GM21786 (cell line): ENCODE measurements at regions not wholly inside any gene's neighbourhood (a gene's known extent, or its start where the extent isn't known, plus 50 kb on each side); places are given as distances from the start of the nearest gene placed in this dataset.

Source experiments
- ATAC-seq: cut with Tn5 transposase; IDR thresholded peaks from one replicate; pipeline ENCODE4 v1.9.1; 2021; ENCODE audit not compliant: unreplicated experiment

DNA sequence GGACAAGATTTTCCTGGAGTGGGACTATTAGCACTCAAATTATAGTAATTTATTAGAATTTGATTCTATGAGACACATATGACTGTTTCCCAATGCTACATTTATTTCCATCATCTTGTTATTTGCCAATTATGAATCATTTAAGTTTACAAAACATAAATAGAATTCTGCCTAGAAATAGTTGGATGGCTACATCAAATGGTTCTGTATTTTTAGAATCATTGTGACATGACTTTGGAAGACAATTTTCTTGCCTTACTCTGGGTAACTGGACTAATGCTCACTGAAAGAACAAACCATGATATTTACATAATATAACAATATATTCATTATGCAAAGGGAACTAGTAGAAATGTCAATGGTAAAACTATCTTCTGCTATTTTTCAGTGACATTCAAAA is 173.5 kb downstream of the ZIC1 start:
- ATAC-seq = no peak

DNA sequence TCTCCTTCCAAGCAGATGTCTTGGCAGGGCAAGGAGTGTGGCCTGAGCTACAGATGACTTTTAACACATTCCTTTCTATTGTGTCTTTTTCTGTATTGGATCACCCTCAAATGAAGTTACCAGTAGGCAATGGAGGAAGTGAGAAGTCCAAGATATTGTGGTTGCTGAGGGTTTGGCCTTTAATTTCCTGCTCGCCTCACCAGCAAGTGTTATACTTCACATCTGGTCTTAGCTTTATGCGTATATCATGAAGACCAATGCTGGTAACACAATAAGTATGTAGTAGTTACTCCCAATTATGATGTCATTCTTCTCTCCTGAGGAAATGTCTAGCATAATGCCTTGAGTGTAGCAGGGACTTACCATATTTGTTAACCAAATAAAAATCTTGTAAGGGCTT is 179.9 kb downstream of the ZIC1 start:
- ATAC-seq = no peak

DNA sequence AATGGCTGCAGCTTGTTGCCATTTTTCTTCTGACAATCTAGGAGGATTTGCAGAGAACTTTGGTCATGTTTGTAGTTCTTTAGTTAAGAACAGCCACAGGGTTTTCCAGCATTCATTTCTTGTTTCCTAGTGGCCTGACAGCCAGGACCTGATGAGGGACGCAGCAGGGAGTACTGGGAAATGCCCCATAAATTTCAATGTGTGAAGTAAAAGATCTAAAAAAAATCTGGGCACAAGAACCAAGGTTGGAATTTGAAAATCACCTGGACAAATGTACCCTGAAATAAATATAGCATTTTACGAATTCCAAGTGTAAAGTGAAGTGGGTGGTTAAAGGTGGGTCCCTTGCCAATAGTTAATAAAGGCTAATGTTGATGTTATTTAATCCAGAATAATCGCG is 195.0 kb downstream of the ZIC1 start:
- ATAC-seq = no peak

DNA sequence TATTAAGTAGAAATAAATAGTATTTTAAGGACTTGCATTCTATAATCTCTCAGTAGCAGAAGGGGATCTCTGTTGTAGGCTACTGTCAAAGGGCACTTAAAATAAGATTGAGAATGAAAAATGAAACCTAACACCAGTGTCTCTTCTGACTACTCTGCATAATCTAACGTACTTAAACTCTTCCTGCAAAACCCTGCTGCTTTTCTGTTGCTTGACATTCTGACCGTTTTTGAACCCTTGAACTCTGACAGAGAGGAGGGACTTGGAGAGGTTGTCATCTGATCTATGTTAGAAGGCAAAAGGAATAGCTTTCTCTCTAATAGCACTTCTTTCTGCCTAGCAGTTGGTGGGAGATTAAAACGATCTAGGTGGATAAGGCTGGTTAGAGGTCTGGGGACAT is 204.6 kb downstream of the ZIC1 start:
- peak; percentile 83 for ATAC-seq

DNA sequence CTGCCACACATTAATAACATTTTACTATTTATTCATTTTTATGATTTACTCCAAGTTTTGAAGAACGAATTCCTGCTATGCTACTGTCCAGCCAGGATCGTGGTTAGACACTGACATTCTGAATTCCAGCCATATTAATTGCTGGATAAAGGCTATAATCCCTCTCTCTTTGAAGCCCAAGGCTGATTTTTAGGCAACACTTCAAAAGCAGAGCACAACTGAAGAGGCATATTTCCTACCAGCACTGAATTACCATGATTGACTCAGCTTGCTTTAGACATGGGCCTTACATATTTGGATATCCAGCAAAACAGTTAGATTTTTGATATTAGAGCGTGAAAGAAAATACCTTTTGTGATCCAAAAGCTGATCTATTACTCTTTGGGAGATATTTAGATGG is 205.0 kb downstream of the ZIC1 start:
- ATAC-seq = no peak

DNA sequence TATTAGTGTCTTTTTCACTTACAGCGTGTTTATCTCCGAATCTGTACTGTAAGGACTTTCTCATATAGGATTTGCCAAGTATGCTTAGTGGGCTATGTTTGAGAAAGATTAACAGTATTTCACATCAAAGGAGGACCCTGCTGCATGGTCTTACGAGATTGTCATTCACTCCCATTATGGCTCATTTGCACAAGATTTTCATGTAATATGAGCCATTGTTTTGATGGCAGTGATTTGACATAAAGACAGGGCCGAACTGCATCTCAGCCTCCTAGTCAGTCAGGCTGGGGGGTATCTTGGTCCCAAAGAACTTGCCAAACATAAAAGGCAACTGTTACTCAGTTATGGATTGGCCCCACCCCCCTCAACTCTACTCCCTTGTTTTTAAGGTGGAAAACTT is 205.9 kb downstream of the ZIC1 start:
- no peak for ATAC-seq

DNA sequence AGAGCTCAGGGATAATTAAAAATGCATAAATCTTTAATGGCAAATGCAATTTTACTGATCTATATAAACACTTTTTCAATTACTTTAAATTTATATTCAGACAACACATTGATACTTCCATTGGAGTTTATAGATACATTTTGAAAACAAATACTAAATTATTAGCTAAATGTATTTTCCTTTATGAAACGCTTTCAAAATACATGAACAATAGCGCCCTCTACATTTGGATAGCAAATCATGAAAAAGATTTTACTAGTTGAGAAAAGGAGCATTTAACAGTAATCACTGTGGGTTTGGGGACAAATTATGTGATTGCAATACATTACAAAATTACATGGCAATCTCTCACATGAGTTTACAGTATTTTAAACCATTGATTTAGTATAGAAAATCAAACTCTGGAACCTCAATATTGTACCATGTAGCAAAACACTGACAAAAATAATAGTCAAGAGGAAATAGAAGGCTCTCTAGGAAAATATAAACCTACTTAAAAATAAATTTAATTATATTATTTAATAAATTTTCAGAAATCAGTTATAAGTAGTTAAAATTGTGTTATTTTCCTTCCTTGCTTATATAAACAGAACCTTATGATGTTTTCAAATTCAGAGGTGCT is 207.9 kb downstream of the ZIC1 start:
- ATAC-seq = no peak

DNA sequence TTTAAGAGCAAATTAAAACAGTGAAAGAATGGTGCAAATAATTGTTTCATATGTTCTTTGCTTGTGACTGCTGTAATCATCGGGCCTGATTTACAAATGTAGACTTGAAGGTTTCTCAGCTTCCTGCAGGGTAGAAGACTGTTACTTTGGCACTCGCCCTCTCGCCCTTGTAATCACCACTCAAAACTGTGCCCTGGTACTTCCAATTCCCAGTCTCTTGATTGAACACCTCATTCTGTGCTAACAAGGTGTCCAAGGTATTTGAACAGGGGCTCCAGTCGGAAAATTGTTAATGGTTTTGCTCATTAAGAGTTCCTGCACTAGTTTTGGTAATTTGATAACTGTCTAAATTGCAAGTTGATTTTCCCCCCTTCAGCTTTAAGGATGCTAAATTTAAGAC is 209.5 kb downstream of the ZIC1 start:
- ATAC-seq = no peak

DNA sequence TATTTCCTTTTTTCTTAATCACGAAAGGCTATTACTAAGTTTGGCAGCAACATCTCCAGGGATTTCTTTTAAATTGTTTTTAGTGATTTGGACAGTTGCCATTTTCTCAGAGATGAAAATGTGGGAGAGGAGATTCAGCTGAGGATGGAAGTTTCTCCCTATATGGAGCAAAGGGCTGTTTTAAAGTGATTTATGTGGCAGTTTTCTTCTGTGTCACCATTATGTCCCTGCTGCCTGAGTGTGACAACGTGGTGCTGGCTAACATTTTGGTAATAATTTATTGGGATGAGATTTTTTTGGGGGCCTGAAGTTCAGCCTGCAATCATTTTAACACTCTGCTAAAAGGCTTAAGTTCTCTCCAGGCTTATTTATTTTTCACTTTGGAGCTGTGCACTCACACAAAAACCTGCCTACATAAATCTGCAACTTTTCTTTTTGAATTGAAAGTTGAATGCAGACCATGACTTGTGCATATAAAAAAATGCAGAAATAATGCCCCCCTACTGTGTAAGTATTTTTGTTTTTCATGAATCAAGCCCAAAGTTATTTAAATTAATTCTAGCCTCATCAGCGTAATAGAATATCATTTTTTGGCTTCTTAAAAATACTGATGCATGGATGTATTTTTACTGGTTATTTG is 210.9 kb downstream of the ZIC1 start:
- no peak for ATAC-seq

DNA sequence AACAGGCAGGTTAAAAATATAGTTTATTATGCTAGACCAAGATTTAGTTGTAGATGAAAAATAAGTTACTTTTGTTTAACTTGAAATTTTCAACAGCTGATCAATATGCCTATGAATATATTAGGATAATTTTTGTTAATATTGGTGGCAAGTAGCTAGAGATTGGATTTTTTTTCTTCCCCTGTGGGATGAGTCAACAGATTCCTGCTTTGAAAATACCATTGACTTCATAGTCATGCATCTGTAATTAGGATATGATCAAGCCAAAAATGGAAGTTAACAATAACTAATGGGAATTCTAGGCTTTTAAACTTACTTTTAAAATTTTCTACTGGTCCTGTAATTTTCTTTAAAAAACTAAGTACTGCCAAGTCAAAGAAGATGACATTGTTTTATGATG is 211.7 kb downstream of the ZIC1 start:
- ATAC-seq = no peak

DNA sequence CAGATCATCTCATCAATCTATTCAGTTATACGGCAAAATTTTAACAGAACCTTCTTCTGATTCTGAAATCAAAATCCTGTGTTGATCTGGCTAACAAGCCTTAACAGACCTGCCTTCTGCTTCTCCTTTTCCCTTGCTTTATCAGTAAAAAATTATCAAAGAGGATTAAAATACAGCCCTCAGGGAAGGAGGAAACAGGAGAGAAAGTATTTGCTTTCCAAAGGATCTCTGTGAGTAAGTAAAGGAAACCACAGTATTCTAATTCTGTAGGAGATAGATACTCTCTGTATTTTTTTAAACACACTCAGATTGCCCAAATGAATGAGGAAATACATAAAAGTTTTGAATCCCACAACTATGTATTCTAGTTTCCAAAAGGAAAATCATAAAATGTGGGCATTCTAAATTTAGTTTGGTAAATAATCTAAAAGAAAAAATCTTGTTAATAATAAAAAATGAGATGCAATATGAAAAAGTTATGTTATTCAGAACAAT is 221.8 kb downstream of the ZIC1 start:
- no peak for ATAC-seq

DNA sequence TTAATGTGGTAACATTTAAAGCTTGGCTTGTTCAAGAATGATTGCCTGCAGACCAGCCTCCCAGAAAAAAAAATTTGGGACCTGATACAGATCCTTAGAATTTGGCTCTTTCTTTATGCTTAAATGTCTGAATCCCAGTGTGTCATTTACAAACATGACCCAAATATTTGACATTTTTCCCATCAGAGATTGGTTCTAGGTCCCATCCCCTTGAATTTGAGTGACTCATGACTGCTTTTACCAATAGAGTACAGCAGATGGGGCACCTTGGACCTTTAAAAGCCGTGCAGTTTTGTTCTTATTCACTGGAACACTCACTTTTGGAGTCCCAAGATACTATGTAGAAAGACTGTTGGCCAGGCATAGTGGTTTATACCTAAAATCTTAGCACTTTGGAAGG is 231.6 kb downstream of the ZIC1 start:
- ATAC-seq = no peak

DNA sequence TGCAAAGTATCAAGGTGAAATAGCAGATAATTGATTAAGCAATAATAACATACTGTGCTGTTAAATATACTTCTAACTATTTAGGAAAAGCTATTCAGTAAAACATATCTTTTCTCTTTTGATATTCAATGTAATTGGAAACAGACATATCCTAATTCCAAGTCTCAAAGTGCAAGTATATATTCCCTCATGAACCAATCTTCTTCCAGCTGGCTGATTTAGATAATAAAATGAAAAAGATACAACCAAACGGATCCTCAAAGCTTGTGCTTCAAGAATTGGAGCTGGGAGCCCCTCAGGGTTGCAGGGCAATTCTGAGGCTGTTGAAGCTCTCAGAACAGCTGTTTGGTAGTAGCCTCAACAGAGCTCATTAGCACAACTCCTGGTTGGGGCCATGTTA is 236.6 kb downstream of the ZIC1 start:
- ATAC-seq = no peak

DNA sequence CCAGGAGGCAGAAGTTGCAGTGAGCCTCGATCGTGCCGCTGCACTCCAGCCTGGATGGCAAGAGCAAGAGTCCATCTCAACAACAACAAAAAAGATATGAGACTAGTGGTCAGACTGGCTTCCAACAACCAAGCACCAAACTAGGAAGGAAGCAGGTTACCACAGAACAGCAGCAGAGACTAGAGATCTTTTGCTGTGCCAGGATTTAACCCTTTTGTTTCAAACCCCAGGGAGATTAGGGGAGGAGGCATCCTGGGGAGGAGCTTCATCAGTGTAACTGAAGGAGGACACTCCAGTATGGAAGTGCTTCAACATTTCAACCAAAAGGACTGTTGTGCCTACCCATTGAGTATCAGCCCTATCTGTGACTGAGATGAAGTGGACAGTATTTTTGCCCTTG is 240.3 kb downstream of the ZIC1 start:
- ATAC-seq = no peak

DNA sequence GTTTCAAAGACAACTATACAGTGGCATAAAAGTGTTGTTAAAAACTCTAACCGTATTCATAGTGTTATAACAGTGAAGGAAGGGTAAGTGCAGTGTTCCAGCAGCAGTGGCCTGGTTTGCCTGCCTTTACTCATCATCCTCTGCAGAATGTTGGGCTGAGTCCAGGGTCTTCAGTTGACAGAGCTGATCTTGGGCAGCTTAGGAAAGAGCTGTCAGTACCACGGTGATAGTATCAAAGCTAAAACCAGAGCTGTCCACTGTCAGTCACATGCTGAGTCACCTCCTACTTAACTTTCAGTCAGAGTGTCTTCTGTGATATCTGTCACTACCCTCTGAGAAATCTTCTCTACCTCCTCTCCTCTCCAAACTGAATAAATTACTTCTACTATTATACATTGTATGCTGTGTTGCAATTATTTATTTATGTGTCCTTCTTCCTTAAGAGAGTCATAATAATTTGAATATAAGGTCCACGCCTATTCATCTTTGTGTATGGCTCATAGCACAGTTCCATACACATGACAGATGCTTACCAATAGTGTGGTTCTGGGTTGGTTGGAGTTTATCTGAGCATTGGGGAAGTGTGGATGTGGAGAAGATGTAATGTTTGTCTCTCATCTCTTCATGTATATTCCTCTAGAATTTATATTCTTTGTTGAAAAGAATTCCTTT is 242.1 kb downstream of the ZIC1 start:
- ATAC-seq = no peak

DNA sequence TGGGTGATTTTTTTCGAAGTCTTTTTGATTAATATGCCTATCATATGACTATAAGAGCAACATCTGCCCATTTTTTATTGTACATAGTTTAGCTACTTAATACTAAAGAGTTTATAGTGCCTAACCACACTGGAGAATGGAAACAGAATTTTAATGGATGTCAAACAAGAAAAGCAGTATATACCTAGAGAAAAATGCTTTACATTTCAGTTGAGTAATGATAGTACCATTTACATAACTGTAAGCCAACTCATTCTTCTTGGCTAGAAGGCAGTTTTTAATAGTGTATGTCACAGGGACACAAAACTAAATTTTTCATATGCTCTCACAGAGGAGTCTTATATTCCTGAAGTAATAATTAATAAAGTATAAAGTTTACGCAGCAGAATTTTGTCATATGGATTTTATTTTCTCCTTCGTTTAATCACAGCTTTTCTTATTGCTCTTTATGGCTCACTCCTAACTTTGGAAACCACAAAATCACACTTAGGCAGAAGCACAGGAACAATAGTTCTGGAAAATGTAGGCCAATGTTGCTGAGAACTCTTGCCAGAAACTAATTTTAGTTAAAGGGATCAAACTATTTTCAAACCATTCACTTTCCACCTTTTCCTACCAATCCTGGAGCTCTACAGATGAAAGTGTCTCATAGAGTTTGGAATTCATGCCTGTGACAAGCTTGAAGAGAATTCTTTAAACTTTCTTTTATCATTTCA is 243.6 kb downstream of the ZIC1 start:
- no peak for ATAC-seq

DNA sequence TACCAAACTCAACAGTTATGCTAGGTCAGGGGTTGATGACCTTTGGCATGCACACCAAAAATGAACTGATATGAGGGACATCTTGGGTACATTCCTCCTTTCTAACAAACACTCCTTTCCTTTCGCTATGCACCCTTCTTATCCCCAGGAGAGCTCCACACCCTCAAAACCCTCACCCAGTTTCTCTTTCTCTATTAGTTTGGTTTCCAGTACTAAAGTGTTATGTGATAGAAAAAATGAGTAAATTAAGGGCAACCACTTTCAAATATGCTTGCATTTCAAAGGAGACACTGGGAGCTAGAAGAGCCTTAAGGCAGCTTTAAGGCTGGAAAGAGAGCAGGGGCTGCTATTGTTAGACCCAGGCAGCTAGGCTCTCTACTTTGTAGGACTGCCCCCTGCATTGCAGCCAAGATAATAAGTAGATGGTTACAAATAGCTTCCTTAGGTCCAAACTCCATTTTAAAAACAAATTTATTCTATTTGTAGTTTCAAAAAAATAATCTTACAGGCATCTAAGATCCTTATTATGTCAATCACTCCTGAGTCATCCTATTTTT is 244.3 kb downstream of the ZIC1 start:
- no peak for ATAC-seq

DNA sequence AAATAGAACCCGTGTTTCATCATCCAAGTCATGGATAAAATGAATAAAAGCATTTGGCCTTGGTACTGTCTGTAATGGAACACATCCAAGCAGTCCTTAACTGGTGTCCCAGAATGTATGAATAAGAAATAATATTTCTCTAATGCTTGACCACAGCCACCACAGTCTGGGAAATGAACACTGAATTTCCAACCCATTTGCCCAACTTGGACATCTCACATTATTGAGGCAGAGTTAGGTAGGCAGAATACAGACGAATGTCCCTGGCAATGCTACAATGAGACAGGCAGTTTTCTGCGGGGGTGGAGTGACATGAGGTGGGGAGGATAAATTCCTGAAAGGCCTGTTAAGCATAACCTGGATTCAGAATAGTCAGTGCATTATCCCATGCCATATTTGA is 245.7 kb downstream of the ZIC1 start:
- ATAC-seq = no peak

DNA sequence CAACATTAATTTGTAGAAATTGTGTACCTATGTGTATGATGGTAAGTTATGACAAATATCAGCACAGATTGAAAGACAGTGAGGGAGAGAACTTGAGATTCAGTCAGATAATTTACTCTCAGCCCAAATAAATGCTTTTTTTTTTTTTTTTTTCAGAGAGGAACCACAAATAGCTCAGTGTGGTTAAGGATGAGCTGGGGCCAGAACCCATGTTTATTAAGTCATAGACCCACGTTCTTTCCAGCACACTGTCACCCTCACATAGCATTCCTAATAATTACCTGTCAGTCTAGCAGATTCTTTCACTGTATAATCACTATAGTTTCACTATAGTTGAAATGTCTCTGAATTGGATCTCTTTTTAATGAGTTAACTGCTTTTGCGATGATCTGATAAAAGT is 246.1 kb downstream of the ZIC1 start:
- no peak for ATAC-seq

DNA sequence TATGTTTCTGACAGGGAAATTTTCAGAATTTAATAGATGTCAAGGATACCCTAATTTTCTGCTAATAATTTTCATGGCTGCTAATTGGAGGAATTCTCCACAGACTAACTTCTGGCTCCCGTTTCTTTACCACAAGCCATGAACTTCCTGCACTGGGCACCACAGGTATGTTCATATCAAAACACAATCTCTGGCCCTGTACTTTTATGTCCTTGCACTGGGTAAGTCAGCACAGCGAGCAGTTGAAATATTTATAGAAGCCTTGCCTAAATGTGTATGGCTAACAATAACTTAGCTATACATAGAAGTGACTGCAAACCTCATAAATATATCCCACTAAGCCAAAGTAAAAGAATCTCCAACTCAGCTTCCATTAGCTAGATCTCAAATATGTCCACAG is 246.9 kb downstream of the ZIC1 start:
- no peak for ATAC-seq

DNA sequence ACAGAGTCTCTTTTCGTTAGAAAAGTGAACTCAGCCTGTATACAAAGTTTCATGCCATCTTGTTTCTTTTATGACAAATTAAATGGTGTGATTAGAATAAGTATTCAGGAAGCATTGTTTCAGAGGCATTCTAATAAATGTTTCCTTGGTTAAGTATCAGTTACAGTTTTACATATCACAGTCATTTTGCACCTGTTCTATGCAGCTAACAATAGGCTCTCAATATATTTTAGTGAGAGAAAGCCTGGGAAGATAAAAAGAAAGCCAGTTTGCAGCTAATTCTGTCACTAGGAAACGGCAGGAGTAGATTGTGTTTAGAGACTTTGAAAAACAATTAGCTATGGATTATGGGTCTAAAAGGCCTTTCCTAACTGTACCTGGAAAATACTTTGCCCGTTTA is 252.8 kb downstream of the ZIC1 start:
- no peak for ATAC-seq

DNA sequence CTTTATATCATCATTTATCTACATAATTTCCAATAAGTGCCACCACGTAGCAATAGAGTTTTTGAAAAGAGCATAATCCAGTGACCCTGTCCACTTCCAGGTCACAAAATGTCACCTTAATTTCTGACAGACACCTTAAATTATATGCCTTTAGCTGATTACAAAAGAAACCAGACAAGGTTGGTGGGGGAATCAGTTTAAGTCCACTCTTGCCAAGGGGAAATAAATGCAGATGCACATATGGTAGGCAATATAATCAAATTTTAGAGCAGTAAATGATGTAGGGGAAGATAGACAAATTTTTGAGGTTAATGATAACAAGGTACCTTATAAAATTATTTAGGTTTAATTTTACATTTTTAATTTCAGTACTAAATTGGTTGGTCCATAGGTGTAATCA is 253.5 kb downstream of the ZIC1 start:
- ATAC-seq = no peak
